HepG2 (cell line): ENCODE measurements at regions not wholly inside any gene's neighbourhood (a gene's known extent, or its start where the extent isn't known, plus 50 kb on each side); places are given as distances from the start of the nearest gene placed in this dataset.

Experiments used
- GABPB1 ChIP-seq: IDR thresholded peaks from 2 replicates; pipeline ENCODE4 v1.6.1; 2016; ENCODE audit warnings: mild to moderate bottlenecking, missing genetic modification reagents, moderate library complexity, missing compliant biosample characterization
- NFKB2 ChIP-seq: sonication (generic); formaldehyde crosslinking; IDR thresholded peaks from 2 replicates; pipeline ENCODE4 v1.4.0; 2020; ENCODE audit warnings: missing genetic modification reagents, borderline replicate concordance
- RERE ChIP-seq: IDR thresholded peaks from 2 replicates; pipeline ENCODE4 v1.6.1; 2016; ENCODE audit warnings: low read depth, missing genetic modification reagents, missing compliant biosample characterization
- TFAP4 ChIP-seq: sonication (generic); IDR thresholded peaks from 2 replicates; pipeline ENCODE4 v1.6.1; 2016; ENCODE audit warnings: low read depth, borderline replicate concordance
- ZNF770 ChIP-seq: sonication (generic); formaldehyde crosslinking; IDR thresholded peaks from 2 replicates; pipeline ENCODE4 v1.5.0; 2020; ENCODE audit warnings: mild to moderate bottlenecking, missing genetic modification reagents

GRCh38 chr6:170147832-170148708 is 142.8 kb downstream of the DLL1 start (continued):
- TF ChIP-seq RERE (CRISPR knock-in tag) (no peak), NFKB2 (CRISPR knock-in tag) (0 out of 2 replicates have a peak, but pooled peaks have one; percentile 12), GABPB1 (peak; percentile 14; the same call in 1 of the 2 replicates), TFAP4 (no peak), ZNF770 (CRISPR knock-in tag) (no peak)
- TF ChIP-seq, all 625 proteins: peak for 6
